ENCODE measurements at regions not wholly inside any gene's neighbourhood (a gene's known extent, or its start where the extent isn't known, plus 50 kb on each side); places are given as distances from the start of the nearest gene placed in this dataset.

- Histone ChIP-seq H3K27ac (ENCODE audit: low read depth, low read length) (no peak overlapping the region), H3K9ac (ENCODE audit: low read length) (no peak overlapping the region), H3K4me3 (ENCODE audit: insufficient read depth, low read length, poor library complexity, severe bottlenecking) (no peak overlapping the region), H3K27me3 (ENCODE audit: low read length) (no peaks in the 10 kb centered on the region), H3K79me2 (ENCODE audit: insufficient read depth, low read length) (no peaks in the 10 kb centered on the region), H3K9me2 (replicated peaks; ENCODE audit: insufficient read depth, low read length) (no peaks in the 10 kb centered on the region), H3K9me3 (ENCODE audit: insufficient read depth, low read length) (no peaks in the 10 kb centered on the region), H2AFZ (ENCODE audit: low read depth, low read length, severe bottlenecking) (no peak overlapping the region), H4K20me1 (ENCODE audit: low read depth, low read length) (no peaks in the 10 kb centered on the region), H3K4me2 (ENCODE audit: low read depth, low read length, poor library complexity, severe bottlenecking) (no peak overlapping the region), H3F3A (ENCODE audit: insufficient read depth) (no peaks in the 10 kb centered on the region), H3K36me3 (ENCODE audit: low read length) (no peaks in the 10 kb centered on the region)
- no peak for TF ChIP-seq EZH2phosphoT487 (conservative IDR thresholded peaks at IDR 0.05; ENCODE audit: low read length)
- no peak for TF ChIP-seq CTCF (IDR thresholded peaks at IDR 0.05; ENCODE audit: insufficient read depth, low read length, poor library complexity, severe bottlenecking)
Measured at GRCh38 chr18:65372904-65373303, 377.9 kb upstream of the CDH7 start.

- no peaks in the 10 kb centered on the region for H4K20me1 ChIP-seq (ENCODE audit: low read depth, low read length)
- H3F3A ChIP-seq (ENCODE audit: insufficient read depth) = no peaks in the 10 kb centered on the region
- H3K27me3 ChIP-seq (ENCODE audit: low read length) = no peaks in the 10 kb centered on the region
- no peaks in the 10 kb centered on the region for H3K36me3 ChIP-seq (ENCODE audit: low read length)
- no peaks in the 10 kb centered on the region for H3K9me3 ChIP-seq (ENCODE audit: insufficient read depth, low read length)
- H3K4me2 ChIP-seq (ENCODE audit: low read depth, low read length, poor library complexity, severe bottlenecking) = no peak overlapping the region
- no peak overlapping the region for H3K27ac ChIP-seq (ENCODE audit: low read depth, low read length)
- H2AFZ ChIP-seq (ENCODE audit: low read depth, low read length, severe bottlenecking) = no peak overlapping the region
- no peak overlapping the region for H3K4me3 ChIP-seq (ENCODE audit: insufficient read depth, low read length, poor library complexity, severe bottlenecking)
- H3K79me2 ChIP-seq (ENCODE audit: insufficient read depth, low read length) = no peaks in the 10 kb centered on the region
- no peaks in the 10 kb centered on the region for H3K9me2 ChIP-seq (replicated peaks; ENCODE audit: insufficient read depth, low read length)
- TF ChIP-seq EZH2phosphoT487 (conservative IDR thresholded peaks at IDR 0.05; ENCODE audit: low read length) = no peak
- TF ChIP-seq CTCF (IDR thresholded peaks at IDR 0.05; ENCODE audit: insufficient read depth, low read length, poor library complexity, severe bottlenecking) = no peak
- H3K9ac ChIP-seq (ENCODE audit: low read length) = no peak overlapping the region
Measured at GRCh38 chr18:65365245-65365980, 385.4 kb upstream of the CDH7 start.

GRCh38 chr18:65363911-65364632 is 386.7 kb upstream of the CDH7 start:
- Histone ChIP-seq H3K27me3 (ENCODE audit: low read length) (no peaks in the 10 kb centered on the region), H3K4me3 (ENCODE audit: insufficient read depth, low read length, poor library complexity, severe bottlenecking) (no peak overlapping the region), H3K27ac (ENCODE audit: low read depth, low read length) (no peak overlapping the region), H3K4me2 (ENCODE audit: low read depth, low read length, poor library complexity, severe bottlenecking) (no peak overlapping the region), H3F3A (ENCODE audit: insufficient read depth) (no peaks in the 10 kb centered on the region), H4K20me1 (ENCODE audit: low read depth, low read length) (no peaks in the 10 kb centered on the region), H3K9me2 (replicated peaks; ENCODE audit: insufficient read depth, low read length) (no peaks in the 10 kb centered on the region), H2AFZ (ENCODE audit: low read depth, low read length, severe bottlenecking) (no peak overlapping the region), H3K36me3 (ENCODE audit: low read length) (no peaks in the 10 kb centered on the region), H3K9ac (ENCODE audit: low read length) (no peak overlapping the region), H3K9me3 (ENCODE audit: insufficient read depth, low read length) (no peaks in the 10 kb centered on the region), H3K79me2 (ENCODE audit: insufficient read depth, low read length) (no peaks in the 10 kb centered on the region)
- TF ChIP-seq CTCF (IDR thresholded peaks at IDR 0.05; ENCODE audit: insufficient read depth, low read length, poor library complexity, severe bottlenecking) (no peak), EZH2phosphoT487 (conservative IDR thresholded peaks at IDR 0.05; ENCODE audit: low read length) (no peak)

All from SU-DHL-6 (cell line).